IMR-90 (cell line): ENCODE measurements at regions not wholly inside any gene's neighbourhood (a gene's known extent, or its start where the extent isn't known, plus 50 kb on each side); places are given as distances from the start of the nearest gene placed in this dataset.

Experiments used
- ATAC-seq: fragments of 200-7000 bp; cut with Tn5 transposase; 2 replicates; pipeline ENCODE4 v1.9.1; 2020; ENCODE audit warnings: low read depth, mild to moderate bottlenecking, moderate library complexity
- BruUV-seq: library from RNA; stranded (reverse); fragments of 400-500 nt; replicated peaks from 2 replicates; lab custom pipeline; 2021; lab: Mats Ljungman, UMichigan
- CTCF ChIA-PET: fragments of 300-600 bp; formaldehyde crosslinking; extraction: SDS; loops from one replicate; lab custom pipeline; 2021; ENCODE audit warnings: antibody characterized with exemption; lab: Yijun Ruan, JAX
- POLR2A ChIA-PET: fragments of 300-600 bp; sonication (Branson Sonifier 250); formaldehyde crosslinking; loops from one replicate; lab custom pipeline; 2022; ENCODE audit warnings: antibody characterized with exemption; ENCODE audit not compliant: unreplicated experiment; lab: Charles Lee
- DNase-seq: peaks from one replicate; pipeline ENCODE4 v3.0.0; 2013
- H2AFZ ChIP-seq: replicated peaks from 2 replicates; pipeline ENCODE3; 2013; ENCODE audit warnings: low read length, mild to moderate bottlenecking; ENCODE audit not compliant: poor library complexity
- H2AK5ac ChIP-seq: 2 replicates; pipeline ENCODE4 v1.6.1; 2013; ENCODE audit warnings: low read depth, low read length, inconsistent platforms
- H2AK9ac ChIP-seq: replicated peaks from 2 replicates; pipeline ENCODE3; 2013; ENCODE audit warnings: mild to moderate bottlenecking, low read depth, low read length, moderate library complexity; ENCODE audit not compliant: poor library complexity
- H2BK120ac ChIP-seq: 2 replicates; pipeline ENCODE4 v1.6.1; 2013; ENCODE audit warnings: low read depth, low read length, inconsistent platforms
- H2BK15ac ChIP-seq: 3 replicates; pipeline ENCODE4 v1.6.1; 2013; ENCODE audit warnings: low read depth, low read length, inconsistent platforms
- H2BK20ac ChIP-seq: 2 replicates; pipeline ENCODE4 v1.6.1; 2013; ENCODE audit warnings: low read depth, mild to moderate bottlenecking, inconsistent platforms, low read length, moderate library complexity
- H2BK5ac ChIP-seq: 2 replicates; pipeline ENCODE4 v1.6.1; 2013; ENCODE audit warnings: mild to moderate bottlenecking, low read depth, low read length, inconsistent platforms; ENCODE audit not compliant: poor library complexity, severe bottlenecking
- H3K14ac ChIP-seq: replicated peaks from 2 replicates; pipeline ENCODE4 v1.6.1; 2013; ENCODE audit warnings: low read depth, low read length, inconsistent platforms
- H3K18ac ChIP-seq: 2 replicates; pipeline ENCODE4 v1.6.1; 2013; ENCODE audit warnings: low read depth, low read length, control low read depth
- H3K23ac ChIP-seq: 2 replicates; pipeline ENCODE4 v1.6.1; 2013; ENCODE audit warnings: low read depth, low read length, inconsistent platforms
- H3K27ac ChIP-seq: 2 replicates; pipeline ENCODE4 v1.5.1; 2013; ENCODE audit warnings: mild to moderate bottlenecking, control low read depth, low read length; ENCODE audit not compliant: insufficient read depth
- H3K27me3 ChIP-seq: 2 replicates; pipeline ENCODE4 v1.6.1; 2013; ENCODE audit warnings: low read length; ENCODE audit not compliant: control insufficient read depth, insufficient read depth
- H3K36me3 ChIP-seq: 2 replicates; pipeline ENCODE4 v1.6.1; 2013; ENCODE audit warnings: low read length, mixed read lengths; ENCODE audit not compliant: control insufficient read depth, insufficient read depth
- H3K4ac ChIP-seq: 2 replicates; pipeline ENCODE4 v1.6.1; 2013; ENCODE audit warnings: low read depth, low read length, inconsistent platforms
- H3K4me1 ChIP-seq: 2 replicates; pipeline ENCODE4 v1.6.1; 2013; ENCODE audit warnings: low read length, mixed read lengths; ENCODE audit not compliant: control insufficient read depth, insufficient read depth
- H3K4me2 ChIP-seq: 2 replicates; pipeline ENCODE4 v1.6.1; 2013; ENCODE audit warnings: low read depth, mild to moderate bottlenecking, control low read depth, low read length, moderate library complexity
- H3K4me3 ChIP-seq: 2 replicates; pipeline ENCODE4 v1.5.1; 2013; ENCODE audit warnings: low read depth, mild to moderate bottlenecking, control low read depth, low read length, moderate library complexity; ENCODE audit not compliant: insufficient read depth
- H3K56ac ChIP-seq: 2 replicates; pipeline ENCODE4 v1.6.1; 2013; ENCODE audit warnings: low read length, inconsistent platforms; ENCODE audit not compliant: insufficient read depth; ENCODE audit errors: extremely low read depth
- H3K79me1 ChIP-seq, 2 experiments: 2 replicates each; pipeline ENCODE4 v1.6.1; 2013; ENCODE audit warnings: low read length in 2 of 2, inconsistent platforms in 1 of 2, low read depth in 1 of 2
- H3K9ac ChIP-seq: 2 replicates; pipeline ENCODE4 v1.6.1; 2013; ENCODE audit warnings: low read depth, low read length, control low read depth
- H3K9me1 ChIP-seq: 2 replicates; pipeline ENCODE4 v1.6.1; 2013; ENCODE audit warnings: low read length, inconsistent platforms; ENCODE audit not compliant: insufficient read depth
- H3K9me3 ChIP-seq: 2 replicates; pipeline ENCODE4 v1.6.1; 2013; ENCODE audit warnings: low read length; ENCODE audit not compliant: control insufficient read depth, insufficient read depth
- H4K20me1 ChIP-seq: 2 replicates; pipeline ENCODE4 v1.6.1; 2013; ENCODE audit warnings: low read length, inconsistent platforms; ENCODE audit not compliant: insufficient read depth
- H4K5ac ChIP-seq: 2 replicates; pipeline ENCODE4 v1.6.1; 2013; ENCODE audit warnings: mild to moderate bottlenecking, low read depth, low read length, control low read depth
- H4K8ac ChIP-seq, 2 experiments: 2 replicates each; pipeline ENCODE4 v1.6.1; 2013; ENCODE audit warnings: low read depth in 2 of 2, low read length in 2 of 2, control low read depth in 1 of 2, inconsistent platforms in 1 of 2
- H4K91ac ChIP-seq: 2 replicates; pipeline ENCODE4 v1.6.1; 2013; ENCODE audit warnings: low read depth, low read length, inconsistent platforms; ENCODE audit not compliant: insufficient read depth
- BHLHE40 ChIP-seq: fragments of 150-350 bp; IDR thresholded peaks from 2 replicates; pipeline ENCODE4 v1.6.1; 2016; ENCODE audit warnings: mild to moderate bottlenecking, low read depth, low read length
- CHD1 ChIP-seq: IDR thresholded peaks from 2 replicates; pipeline ENCODE4 v1.6.1; 2012; ENCODE audit warnings: low read depth, low read length, improper control_type of control experiment
- FOS ChIP-seq: fragments of 150-350 bp; IDR thresholded peaks from 2 replicates; pipeline ENCODE4 v1.6.1; 2016; ENCODE audit warnings: low read depth, low read length
- MAFK ChIP-seq: IDR thresholded peaks from 2 replicates; pipeline ENCODE4 v1.6.1; 2012; ENCODE audit warnings: low read depth, low read length, improper control_type of control experiment
- MAZ ChIP-seq: IDR thresholded peaks from 2 replicates; pipeline ENCODE4 v1.6.1; 2012; ENCODE audit warnings: low read depth, mild to moderate bottlenecking, low read length, improper control_type of control experiment, moderate library complexity, borderline replicate concordance
- NFE2L2 ChIP-seq: fragments of 150-350 bp; IDR thresholded peaks from 2 replicates; pipeline ENCODE4 v1.6.1; 2016; ENCODE audit warnings: low read depth, mild to moderate bottlenecking, low read length
- POLR2A ChIP-seq: IDR thresholded peaks from 2 replicates; pipeline ENCODE4 v1.6.1; 2012; ENCODE audit warnings: mild to moderate bottlenecking, low read depth, low read length
- RAD21 ChIP-seq: IDR thresholded peaks from 2 replicates; pipeline ENCODE4 v1.6.1; 2012; ENCODE audit warnings: low read length, improper control_type of control experiment
- RFX5 ChIP-seq: IDR thresholded peaks from 2 replicates; pipeline ENCODE4 v1.8.0; 2012; ENCODE audit warnings: low read depth, mild to moderate bottlenecking, low read length, moderate library complexity
- WGBS, 2 experiments: methylation state at CpG; one replicate each; pipeline versions ENCODE4 v1.1.5 to v1.1.7; 2013; ENCODE audit warnings: missing lambda C conversion rate in 2 of 2; ENCODE audit not compliant: insufficient read length in 1 of 2; ENCODE audit errors: extremely low coverage in 2 of 2; 5-methylcytosine and 5-hydroxymethylcytosine counted together
- dilution Hi-C: fragments of 300-500 bp; cut with HindIII; formaldehyde crosslinking; loops from one replicate; pipeline ENCODE4 v1.14.3; 2018; ENCODE audit warnings: low sequenced_read_pairs; ENCODE audit not compliant: unreplicated experiment
- in situ Hi-C: fragments of 300-500 bp; cut with MboI; formaldehyde crosslinking; loops from 3 replicates; pipeline ENCODE4 v1.14.3; 2019; ENCODE audit warnings: low sequenced_read_pairs, inconsistent platforms, mixed read lengths
- intact Hi-C: fragments of 100-400 bp; cut with micrococcal nuclease; formaldehyde crosslinking; loops from 2 replicates; pipeline ENCODE4 v1.10.0; 2022
- TF ChIP-seq, protein P1 (sequence below): fragments of 150-350 bp; IDR thresholded peaks from 2 replicates; pipeline ENCODE4 v1.6.1; 2016; ENCODE audit warnings: low read depth, mild to moderate bottlenecking, low read length, moderate library complexity, borderline replicate concordance
- TF ChIP-seq, protein P2 (sequence below): conservative IDR thresholded peaks from 2 replicates; pipeline ENCODE4 v1.5.1; 2012; ENCODE audit warnings: mild to moderate bottlenecking, low read depth, low read length, improper control_type of control experiment
- TF ChIP-seq, protein P3 (sequence below): fragments of 150-350 bp; IDR thresholded peaks from 2 replicates; pipeline ENCODE4 v1.6.1; 2017; ENCODE audit warnings: mild to moderate bottlenecking, antibody characterized with exemption, low read length, low read depth

DNA sequence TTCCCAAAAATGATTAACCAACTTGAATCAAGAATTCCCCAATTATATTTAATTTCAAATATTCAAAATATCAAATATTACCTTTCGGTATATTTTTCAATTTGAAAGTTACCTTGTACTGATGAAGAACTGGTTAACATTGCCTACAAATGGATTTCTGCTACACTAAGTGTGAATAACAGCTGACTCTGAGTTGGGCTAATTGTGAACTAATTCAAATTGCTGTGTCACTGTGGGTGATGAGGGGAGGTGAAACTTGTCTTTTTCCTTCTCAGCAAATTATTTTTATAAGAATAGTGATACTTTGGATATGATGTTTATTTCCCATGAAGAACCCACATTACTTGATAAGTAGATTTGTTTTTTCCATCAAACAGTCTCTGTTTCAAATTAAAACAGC lies 103.4 kb upstream of the RPS23 start:
- dilution Hi-C loops = no loop called here
- POLR2A ChIA-PET = no interaction called here

More for the DNA sequence above, 103.4 kb upstream of the RPS23 start:
- in situ Hi-C loops (no loop called here), intact Hi-C loops (no loop called here)
- Histone ChIP-seq H2AK5ac (no peak overlapping the region), H3K14ac (no peak overlapping the region), H4K8ac (no peak overlapping the region), H3K4ac (no peak overlapping the region), H2AK9ac (no peak overlapping the region), H3K23ac (no peak overlapping the region), H4K91ac (no peak overlapping the region), H3K27me3 (no peaks in the 10 kb centered on the region), H3K4me3 (no peak overlapping the region), H2BK120ac (no peak overlapping the region), H3K27ac (no peak overlapping the region), H4K5ac (no peak overlapping the region), H3K36me3 (no peaks in the 10 kb centered on the region), H2BK5ac (no peak overlapping the region), H3K9me1 (no peaks in the 10 kb centered on the region), H3K4me1 (no peaks in the 10 kb centered on the region), H2AFZ (no peak overlapping the region), H3K79me1 (no peaks in the 10 kb centered on the region), H2BK20ac (no peak overlapping the region), H3K56ac (no peak overlapping the region), H3K9ac (no peak overlapping the region), H3K4me2 (no peak overlapping the region), H2BK15ac (no peak overlapping the region), H4K20me1 (no peaks in the 10 kb centered on the region), H3K9me3 (no peaks in the 10 kb centered on the region), H3K18ac (no peak overlapping the region)
- BruUV-seq = no TSS peak
- ATAC-seq (no peak), DNase-seq (no peak)
- TF ChIP-seq RAD21 = no peak
- TF ChIP-seq MAZ = no peak
- TF ChIP-seq MAFK = no peak
- no peak for TF ChIP-seq NFE2L2
- TF ChIP-seq RFX5 = no peak
- no peak for TF ChIP-seq POLR2A
- TF ChIP-seq, protein P1, sequence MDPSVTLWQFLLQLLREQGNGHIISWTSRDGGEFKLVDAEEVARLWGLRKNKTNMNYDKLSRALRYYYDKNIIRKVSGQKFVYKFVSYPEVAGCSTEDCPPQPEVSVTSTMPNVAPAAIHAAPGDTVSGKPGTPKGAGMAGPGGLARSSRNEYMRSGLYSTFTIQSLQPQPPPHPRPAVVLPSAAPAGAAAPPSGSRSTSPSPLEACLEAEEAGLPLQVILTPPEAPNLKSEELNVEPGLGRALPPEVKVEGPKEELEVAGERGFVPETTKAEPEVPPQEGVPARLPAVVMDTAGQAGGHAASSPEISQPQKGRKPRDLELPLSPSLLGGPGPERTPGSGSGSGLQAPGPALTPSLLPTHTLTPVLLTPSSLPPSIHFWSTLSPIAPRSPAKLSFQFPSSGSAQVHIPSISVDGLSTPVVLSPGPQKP = no peak
- TF ChIP-seq, protein P2, sequence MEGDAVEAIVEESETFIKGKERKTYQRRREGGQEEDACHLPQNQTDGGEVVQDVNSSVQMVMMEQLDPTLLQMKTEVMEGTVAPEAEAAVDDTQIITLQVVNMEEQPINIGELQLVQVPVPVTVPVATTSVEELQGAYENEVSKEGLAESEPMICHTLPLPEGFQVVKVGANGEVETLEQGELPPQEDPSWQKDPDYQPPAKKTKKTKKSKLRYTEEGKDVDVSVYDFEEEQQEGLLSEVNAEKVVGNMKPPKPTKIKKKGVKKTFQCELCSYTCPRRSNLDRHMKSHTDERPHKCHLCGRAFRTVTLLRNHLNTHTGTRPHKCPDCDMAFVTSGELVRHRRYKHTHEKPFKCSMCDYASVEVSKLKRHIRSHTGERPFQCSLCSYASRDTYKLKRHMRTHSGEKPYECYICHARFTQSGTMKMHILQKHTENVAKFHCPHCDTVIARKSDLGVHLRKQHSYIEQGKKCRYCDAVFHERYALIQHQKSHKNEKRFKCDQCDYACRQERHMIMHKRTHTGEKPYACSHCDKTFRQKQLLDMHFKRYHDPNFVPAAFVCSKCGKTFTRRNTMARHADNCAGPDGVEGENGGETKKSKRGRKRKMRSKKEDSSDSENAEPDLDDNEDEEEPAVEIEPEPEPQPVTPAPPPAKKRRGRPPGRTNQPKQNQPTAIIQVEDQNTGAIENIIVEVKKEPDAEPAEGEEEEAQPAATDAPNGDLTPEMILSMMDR = no peak
- TF ChIP-seq CHD1 = no peak
- TF ChIP-seq, protein P3, sequence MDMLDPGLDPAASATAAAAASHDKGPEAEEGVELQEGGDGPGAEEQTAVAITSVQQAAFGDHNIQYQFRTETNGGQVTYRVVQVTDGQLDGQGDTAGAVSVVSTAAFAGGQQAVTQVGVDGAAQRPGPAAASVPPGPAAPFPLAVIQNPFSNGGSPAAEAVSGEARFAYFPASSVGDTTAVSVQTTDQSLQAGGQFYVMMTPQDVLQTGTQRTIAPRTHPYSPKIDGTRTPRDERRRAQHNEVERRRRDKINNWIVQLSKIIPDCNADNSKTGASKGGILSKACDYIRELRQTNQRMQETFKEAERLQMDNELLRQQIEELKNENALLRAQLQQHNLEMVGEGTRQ = no peak
- no peak for TF ChIP-seq BHLHE40
- TF ChIP-seq FOS = no peak
- CTCF ChIA-PET = interaction anchor here (0.5 to 1.2 kb wide), 2 partner anchors 17 to 57 kb away, joined by 3 read pairs; no protein-coding TSS in a partner anchor
- 100% methylated on average over 1 of the region's 1 CpG; no CpG with 5 or more reads in 1 of the 2 experiments for WGBS, 2 experiments
